RCC 7860 (cell line): ENCODE measurements at regions not wholly inside any gene's neighbourhood (a gene's known extent, or its start where the extent isn't known, plus 50 kb on each side); places are given as distances from the start of the nearest gene placed in this dataset.

Source experiments
- DNase-seq: peaks from one replicate; pipeline ENCODE4 v3.0.0-alpha.2; 2015; ENCODE audit warnings: low spot score
- FAIRE-seq: peaks from 2 replicates; lab custom pipeline; 2012; peaks lifted over from hg19 to GRCh38; lab: Jason Lieb, UNC

DNA sequence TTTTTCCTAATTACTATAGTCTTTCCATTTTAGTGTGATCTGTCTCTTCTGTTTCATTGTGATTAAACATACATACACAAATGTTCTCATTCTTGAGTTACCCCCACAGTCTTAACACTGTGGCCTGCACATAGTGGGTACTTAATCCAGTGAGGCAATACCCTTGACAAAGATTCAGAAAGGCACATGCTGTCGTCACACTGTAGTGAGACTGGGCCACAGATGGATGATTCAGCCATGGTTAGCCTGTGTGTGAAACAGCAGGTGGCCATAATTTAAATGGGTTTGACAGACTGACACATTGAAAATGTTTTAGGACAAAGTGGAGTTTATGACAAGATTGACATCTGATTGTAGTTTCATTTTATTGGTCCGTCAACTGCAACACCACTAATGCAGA, 313.1 kb downstream of the C11orf87 start:
- FAIRE-seq = no peak
- no peak for DNase-seq

DNA sequence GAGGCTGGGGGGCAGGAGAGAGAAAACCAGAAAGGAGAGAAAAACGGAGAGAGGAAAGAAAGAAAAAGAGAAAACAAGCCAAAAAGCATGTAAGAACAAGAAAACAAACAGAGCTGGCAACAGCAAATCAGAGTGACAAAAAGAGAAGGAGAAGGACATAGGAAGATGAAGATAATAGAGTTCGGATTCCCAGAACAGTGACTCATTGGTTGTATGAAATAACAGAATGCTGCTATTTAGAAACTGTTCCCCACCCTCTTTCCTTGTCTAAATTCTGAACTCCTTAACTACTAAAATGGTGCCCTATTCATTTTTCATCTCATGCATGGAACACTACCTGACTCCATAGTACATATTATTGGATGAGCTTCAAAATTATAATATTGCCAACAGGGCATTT, 317.4 kb downstream of the C11orf87 start:
- FAIRE-seq (no peak), DNase-seq (no peak)

DNA sequence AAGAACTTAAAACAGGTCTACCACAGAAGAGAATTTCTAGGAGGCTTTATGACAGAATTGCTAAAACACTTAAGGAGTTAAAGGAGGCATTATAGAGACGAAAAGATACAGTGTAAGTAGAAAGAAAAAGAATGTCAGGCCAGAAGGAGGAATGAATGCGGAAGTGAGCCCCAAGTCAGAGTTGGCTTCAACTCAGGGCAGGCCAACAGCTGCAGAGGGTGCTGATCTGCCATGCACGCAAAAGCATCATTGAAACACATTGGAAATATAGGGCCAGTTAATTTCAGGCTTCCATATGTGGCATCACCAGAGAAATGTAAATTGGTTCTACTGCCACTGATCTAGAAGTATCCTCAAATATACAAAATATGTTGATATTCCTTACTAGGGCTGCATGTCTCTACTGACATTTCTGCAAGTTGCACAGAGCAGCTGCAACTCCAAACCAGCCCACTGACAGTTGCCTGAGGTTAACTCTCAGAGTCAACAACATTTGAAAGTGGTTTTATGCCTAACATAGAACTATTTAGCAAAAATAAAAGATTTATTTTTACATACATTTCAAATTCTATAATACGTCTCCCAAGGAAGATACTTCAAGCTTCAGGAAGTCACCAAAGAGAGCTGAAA, 324.1 kb downstream of the C11orf87 start:
- DNase-seq = no peak
- no peak for FAIRE-seq

DNA sequence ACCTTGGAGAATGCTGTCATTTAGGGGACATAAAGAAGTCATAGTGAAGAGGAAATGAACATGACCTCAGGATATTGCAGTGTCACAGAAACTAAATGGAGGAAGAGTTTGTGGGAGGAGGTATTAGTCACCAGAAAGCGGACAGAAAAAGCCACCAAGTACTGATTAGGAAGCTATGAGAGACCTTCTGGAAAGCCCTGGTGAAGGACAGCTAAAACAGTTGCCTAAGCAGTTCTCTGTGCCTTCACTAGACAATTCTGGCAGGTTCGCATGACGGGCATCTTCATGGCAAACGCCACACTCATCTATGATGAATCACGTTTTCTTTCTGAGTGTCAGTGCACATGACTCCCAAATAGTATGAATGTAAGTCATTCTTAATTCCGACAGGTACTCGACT, 325.8 kb downstream of the C11orf87 start:
- DNase-seq (peak; percentile 21), FAIRE-seq (no peak)

DNA sequence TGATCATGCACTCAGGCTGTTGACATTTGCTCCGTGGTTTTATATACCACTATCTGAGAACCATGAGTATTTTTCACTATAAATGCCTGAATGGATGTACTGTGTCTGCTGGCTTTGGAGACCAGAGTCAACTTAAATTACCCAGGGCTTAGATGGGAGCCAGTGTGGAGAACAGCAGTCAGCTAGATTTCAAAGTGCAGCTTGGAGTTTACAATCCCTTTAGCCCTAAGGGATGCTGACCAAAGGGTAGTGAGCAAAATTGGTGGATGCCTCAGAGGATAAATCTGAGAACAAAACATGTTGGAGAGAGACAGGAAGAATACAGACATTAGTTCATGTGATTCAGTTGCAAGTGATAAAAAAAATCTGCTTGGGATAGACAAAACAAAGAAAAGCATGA, 327.5 kb downstream of the C11orf87 start:
- FAIRE-seq (no peak), DNase-seq (no peak)

DNA sequence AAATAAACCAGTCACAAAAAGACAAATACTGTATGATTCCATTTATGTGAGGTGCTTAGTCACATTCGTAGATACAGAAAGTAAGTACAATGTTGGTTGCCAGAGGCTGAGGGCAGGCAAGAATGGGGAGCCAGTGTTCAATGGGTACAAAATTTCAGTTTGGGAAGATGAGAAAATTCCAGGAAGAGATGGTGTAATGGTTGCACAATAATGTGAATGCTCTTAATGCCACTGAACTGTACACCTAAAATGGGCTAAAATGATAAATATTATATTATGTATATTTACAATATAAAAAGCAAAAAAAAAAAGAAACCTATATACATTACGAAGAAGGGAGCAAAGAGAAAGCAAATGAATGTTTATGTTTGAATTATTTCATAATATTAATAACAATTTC, 329.0 kb downstream of the C11orf87 start:
- DNase-seq (no peak), FAIRE-seq (no peak)

DNA sequence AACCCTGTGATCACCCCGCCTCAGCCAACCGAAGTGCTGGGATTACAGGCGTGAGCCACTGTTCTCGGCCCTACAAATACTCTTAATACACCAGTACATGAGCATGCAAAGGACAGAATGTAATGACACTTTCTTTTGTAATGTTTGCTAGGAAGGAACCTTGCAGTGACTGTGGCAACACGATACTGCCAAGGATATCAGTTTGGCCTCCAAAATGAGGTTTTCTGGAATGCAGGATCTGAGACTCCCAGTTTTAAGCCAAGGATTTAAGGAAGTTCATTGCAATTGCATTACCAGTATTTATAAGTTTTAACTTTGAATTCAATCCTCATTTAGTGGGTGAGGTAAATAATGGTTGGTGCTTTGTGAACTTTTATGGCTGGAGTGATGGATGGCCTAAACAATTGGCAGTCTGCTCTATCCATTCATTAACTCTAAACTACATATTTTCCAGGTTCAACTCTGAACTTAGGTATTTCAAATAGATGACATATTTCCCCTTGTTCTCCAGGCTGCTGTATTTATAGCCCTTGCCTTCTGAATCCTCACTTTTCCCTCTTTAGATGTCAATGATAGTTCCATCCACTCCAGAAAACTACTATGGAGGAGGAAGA, 330.3 kb downstream of the C11orf87 start:
- no peak for FAIRE-seq
- no peak for DNase-seq

DNA sequence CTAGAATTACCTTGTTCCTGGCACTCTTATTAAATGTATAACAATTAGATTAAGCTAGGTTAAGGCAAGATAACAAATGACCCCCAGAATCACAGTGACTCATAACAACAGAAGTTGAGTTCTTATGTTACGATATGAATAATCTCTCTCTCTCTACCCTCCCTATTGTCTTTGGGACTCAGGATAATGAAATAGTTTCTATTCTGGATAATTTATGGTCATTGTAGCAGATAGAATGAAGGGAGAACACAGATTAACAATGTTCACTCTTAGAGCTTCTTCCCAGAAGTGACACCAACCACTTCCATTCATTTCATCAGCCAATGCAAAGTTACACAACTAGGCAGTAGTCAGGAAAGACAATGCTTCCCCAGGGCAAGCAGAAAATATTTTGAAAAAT, 334.5 kb downstream of the C11orf87 start:
- DNase-seq (no peak), FAIRE-seq (no peak)

DNA sequence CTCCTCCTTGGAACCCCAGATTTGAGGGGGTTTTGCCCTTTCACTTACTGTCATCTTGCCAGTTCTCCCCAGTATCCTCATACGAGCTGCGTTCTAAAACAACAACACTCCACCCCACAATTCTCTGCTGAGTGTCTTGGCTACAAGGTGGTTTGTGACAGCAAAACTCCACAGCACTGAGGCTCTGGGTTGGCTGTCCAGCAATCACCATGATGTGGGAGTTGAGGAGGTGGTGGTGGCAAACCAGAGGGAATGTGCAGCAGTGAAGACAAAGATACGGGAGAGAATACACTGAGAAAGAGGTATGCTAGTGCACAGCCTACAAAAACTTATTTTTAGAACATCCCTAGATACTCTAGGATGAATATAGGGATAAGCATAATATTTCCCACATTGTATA, 335.0 kb downstream of the C11orf87 start:
- FAIRE-seq (no peak), DNase-seq (no peak)

DNA sequence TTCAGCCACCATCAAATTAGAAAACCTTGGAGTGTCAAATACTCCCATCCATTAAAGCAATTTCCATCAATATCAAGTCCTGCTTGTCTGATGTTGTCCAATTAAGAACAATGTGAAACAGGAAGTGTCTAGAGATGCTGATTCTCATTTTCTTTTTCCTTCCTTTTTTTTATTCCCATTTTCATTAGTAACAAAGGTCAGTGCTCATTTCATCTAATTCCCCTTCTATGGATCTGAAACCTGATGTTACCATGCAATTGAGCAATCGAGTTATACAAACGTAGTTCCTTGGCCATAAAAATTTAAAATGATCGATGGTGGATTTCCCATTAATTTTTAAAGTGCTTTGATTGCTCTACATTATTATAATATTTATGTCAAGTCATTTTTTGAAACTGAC, 330.6 kb upstream of the ZC3H12C start:
- FAIRE-seq = no peak
- no peak for DNase-seq

DNA sequence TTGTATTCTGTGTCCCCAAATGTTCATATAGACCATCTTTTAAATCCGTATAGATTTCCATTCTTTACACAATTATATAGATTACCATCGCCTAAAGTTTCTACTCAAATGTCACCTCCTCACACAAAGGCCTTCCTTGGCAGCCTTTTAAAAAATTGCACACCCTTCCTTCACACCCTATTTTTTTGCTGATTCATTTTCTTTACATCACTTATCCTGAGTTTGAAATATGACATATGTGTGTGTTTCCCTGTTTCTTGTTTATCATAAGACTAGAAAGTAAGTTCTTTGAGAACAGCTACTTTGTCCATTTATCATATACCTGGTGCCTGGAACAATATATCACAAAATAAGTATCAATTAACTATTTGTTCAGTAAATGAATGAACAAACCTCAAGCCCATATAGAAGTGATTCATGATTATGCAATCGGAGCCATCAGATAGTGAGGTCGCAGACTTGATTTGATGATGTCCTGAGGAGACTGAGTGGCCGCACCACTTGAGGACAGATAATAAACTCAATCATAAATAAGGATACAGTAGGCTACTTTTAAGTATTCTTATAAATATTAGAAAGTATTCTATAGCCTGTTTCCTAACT, 327.4 kb upstream of the ZC3H12C start:
- FAIRE-seq (no peak), DNase-seq (no peak)

DNA sequence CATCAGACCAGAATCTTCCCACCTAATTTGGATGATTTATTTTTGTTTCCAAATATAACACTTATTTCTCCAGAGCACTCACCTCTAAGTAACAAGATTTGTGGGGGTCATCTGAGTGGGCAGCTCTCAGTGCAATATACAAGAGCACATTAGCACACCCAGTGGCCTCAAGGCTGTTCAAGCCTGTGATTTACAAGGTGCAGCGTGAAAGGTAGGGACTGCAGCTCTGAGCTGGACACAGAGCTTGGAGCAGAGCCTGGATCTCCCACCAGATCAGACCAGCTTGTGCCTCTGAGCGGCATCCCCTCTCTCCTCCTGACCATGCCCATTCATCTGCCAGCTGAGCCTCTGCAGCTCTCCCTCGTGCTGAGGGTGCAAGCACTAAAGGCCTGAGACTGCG, 323.3 kb upstream of the ZC3H12C start:
- FAIRE-seq = no peak

DNA sequence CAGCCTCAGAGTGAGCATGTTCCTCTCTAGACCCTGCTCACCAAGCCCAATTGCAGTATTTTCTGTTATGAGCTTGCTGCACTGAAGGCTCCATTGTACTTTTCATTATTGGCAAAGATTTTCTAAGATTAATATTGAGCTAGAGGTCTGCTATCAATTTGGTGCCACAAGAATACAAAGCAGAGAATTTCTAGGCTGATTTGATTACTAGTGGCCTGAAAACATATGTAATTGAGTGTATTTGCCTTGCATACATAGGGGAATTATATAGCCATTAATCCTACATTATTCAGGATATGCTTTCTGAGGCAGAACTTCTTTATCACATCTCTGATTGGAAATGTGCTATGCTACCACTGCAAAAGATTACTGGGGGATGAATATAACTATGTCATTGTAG, 322.9 kb upstream of the ZC3H12C start:
- no peak for FAIRE-seq
- DNase-seq = no peak

More for the DNA sequence above, 323.3 kb upstream of the ZC3H12C start:
- no peak for DNase-seq

DNA sequence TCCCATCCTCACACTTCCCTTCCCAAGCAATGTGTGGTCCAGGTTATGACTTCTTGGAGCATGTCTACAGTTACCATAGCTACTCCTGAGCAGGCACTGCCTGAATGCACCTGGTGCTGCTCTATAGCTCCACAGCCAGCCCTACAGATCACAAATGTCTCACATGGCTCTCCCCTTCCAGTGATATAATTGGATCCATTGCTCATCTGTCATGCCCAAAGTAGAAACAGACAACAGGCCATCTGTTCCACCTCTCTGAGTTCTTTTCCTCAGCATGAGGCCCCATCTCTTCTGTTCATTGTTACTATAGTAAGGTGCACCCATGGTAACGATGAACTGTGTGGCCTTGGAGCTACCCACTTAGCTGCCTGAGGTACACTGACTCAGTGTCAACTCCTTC, 320.3 kb upstream of the ZC3H12C start:
- FAIRE-seq (no peak), DNase-seq (no peak)

DNA sequence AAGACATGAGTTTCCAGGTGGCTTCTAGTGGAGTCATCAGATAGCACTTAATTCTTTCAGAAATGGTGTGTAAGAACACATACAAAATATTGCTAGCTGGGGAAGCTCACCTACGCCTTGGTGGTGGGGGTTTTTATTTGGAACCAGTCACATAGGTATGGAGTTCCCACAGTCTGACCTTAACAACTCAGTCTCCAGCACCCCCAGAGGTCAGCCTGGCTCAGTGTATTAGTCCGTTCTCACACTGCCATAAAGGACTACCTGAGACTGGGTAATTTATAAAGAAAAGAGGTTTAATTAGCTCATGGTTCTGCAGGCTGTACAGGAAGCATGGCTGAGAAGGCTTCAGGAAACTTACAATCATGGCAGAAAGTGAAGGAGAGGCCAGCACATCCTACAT, 317.5 kb upstream of the ZC3H12C start:
- no peak for FAIRE-seq
- no peak for DNase-seq

DNA sequence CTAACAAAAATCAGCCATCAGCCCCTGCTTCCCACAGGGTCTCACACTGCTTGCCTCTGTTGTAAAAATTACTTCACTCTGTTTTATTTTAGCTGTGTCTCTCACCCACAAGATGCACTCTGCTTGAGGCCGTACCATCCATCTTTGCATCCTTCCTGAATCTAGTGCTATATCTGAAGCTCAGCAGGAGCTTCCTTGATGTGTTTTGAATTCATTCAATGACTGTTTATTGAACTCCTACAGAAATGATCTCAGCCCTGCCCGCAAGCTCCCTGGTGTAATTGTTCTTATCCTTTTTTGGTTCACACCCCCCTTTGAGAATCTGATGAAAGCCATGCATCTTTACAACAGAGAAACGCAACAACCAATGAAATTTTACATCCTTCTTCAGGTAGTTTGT, 310.2 kb upstream of the ZC3H12C start:
- no peak for FAIRE-seq
- no peak for DNase-seq

DNA sequence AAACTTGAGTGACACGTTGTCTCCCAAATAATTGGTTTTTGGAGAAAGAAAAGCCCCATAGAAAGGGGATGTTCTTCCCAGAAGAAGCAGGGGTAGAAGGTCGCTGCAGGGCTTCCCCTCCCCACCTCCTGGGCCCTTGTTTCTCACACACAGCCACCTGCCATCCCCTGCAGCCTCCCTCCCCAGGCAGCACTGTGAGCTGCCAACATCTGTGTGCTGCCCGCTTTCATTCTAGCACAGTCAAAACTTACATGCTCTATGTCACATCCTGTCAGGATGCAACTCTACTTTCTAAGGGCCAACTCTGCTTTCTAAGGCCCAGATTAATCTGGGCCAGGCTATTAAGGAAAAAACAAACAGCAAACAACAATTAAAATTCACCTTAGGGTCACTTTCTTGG, 309.4 kb upstream of the ZC3H12C start:
- DNase-seq (no peak), FAIRE-seq (no peak)

DNA sequence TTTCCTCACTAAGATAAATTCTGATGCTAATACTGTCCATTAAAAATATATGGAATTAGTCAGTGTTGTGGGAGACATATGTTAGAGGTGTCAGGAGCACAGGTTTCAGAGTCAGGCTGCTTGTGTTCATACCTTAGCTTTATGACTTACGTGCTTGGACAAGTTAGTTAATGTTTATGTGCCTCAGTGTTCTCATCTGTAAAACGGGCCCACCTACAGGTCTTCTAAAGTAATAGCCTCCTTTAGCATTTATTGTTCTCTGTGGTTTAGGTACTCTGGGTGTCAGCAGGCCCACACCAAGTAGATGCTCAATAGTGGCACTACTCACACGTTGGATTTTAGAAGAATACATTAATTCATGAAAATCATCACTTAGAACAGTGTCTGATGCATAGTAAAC, 308.7 kb upstream of the ZC3H12C start:
- DNase-seq (no peak), FAIRE-seq (no peak)

DNA sequence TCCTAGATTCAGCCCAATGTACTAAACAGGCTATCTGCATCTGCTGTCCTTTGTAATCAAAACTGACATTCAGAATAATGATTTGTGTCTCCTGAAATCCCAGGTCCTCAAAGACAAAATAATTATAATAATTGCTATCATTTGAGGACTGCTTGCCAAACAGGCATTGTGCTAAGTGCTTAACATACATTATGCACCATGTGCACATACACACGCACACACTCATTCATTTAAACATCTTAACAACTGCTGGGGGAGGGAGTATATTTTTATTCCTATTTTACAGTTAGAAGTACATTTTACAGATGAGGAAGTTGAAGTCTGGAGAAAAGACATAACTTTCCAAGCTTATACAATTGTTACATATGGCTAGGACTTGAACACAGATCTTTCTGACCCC, 308.0 kb upstream of the ZC3H12C start:
- no peak for DNase-seq
- no peak for FAIRE-seq

DNA sequence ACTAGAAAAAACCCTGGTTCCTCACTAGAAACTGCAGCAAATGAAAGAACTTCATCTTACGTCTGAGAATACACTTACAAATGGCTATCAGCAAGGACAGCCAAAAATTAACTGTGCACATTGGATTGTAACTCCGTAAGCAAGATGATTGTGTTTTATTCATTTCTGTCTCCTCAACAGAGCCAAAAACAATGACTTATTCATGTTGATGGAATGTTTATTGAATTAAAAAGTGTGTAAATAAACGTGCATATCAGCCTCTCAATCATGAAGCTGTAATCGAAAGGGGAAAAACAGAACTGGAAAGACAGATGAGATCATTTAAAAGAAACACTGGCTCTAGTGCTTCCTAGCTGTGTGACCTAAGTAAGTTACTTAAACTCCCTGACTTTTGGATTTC, 307.5 kb upstream of the ZC3H12C start:
- FAIRE-seq = no peak
- DNase-seq = no peak

DNA sequence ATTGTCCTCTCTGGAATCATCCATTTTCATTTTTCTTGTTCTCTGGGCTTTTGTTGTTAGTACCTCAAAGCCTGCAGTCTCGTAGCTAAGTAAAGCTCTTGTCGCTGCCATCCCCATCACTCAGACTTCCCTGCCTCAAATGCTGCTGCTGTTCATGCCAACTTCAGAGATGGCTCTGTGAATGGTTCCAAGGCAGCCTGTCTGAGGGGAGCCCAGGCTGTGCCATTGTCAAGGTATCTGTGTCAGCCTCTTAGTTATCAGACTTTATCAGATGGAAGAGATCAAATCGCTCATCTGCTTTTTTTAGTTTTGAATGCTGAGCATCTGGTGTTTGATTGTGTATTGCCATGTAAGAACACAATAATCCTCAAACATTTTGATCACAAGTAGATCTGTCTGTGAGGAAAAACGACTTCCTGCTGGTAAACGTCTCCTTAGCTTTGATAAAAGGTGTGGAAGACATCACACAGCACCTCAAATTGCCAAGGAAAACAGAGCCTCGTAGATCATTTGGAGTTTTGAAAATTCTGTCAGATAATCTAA, 304.2 kb upstream of the ZC3H12C start:
- FAIRE-seq (no peak), DNase-seq (no peak)

DNA sequence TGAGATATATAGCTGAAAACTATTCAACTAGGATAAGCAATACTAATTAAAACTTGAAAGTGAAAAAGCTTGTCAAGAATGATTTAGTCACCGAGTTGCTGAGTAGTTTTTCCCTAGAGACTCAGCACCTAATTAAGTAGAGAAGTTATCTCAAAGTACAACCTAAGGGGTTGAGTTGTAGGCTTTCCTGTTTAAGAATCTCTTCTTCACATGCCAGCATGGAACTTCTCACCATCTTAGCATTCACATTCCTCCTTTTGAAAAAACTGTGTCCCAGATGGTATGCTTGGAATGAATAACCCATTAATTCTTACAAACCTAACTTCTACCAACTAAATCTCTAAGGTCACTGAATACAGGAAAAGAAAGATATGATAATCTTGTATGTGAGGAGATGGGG, 303.3 kb upstream of the ZC3H12C start:
- FAIRE-seq (no peak), DNase-seq (no peak)
